ENCODE measurements at regions not wholly inside any gene's neighbourhood (a gene's known extent, or its start where the extent isn't known, plus 50 kb on each side); places are given as distances from the start of the nearest gene placed in this dataset.

- TF ChIP-seq ZBTB40 (IDR thresholded peaks at IDR 0.05) (no peak), ZBTB40 (CRISPR knock-in tag; IDR thresholded peaks at IDR 0.05) (no peak), ELK3 (CRISPR knock-in tag; IDR thresholded peaks at IDR 0.05) (no peak), PML (IDR thresholded peaks at IDR 0.05; ENCODE audit: low read length) (no peak), ETS2 (tag; IDR thresholded peaks at IDR 0.05; ENCODE audit: borderline replicate concordance, poor library complexity, severe bottlenecking) (no peak), POLR2A (conservative IDR thresholded peaks at IDR 0.05) (no peak), NFIC (IDR thresholded peaks at IDR 0.05) (no peak), RCOR1 (IDR thresholded peaks at IDR 0.05; ENCODE audit: borderline replicate concordance in 1 of 2, low read depth in 2 of 2, low read length in 2 of 2) (peak in 1 of 2 experiments; percentile 40; a peak in 1 of 4 replicates), RHOXF2B (CRISPR knock-in tag; conservative IDR thresholded peaks at IDR 0.05) (no peak), KHSRP (IDR thresholded peaks at IDR 0.05) (no peak), ZBTB33 (CRISPR knock-in tag; IDR thresholded peaks at IDR 0.05) (no peak), NR0B1 (IDR thresholded peaks at IDR 0.05; ENCODE audit: partially characterized antibody) (no peak), RNF2 (IDR thresholded peaks at IDR 0.05) (no peak), MCM3 (IDR thresholded peaks at IDR 0.05) (no peak), POLR3A (IDR thresholded peaks at IDR 0.05; ENCODE audit: borderline replicate concordance, extremely low read depth, insufficient read depth, insufficient read length) (no peak)
Observed at GRCh38 chr20:50306478-50307423, 116.1 kb downstream of the CEBPB start (continued).

All from K562 (cell line).